ENCODE measurements at regions not wholly inside any gene's neighbourhood (a gene's known extent, or its start where the extent isn't known, plus 50 kb on each side); places are given as distances from the start of the nearest gene placed in this dataset.

GRCh38 chr1:201612645-201613044 is 73.7 kb downstream of the NAV1 start:
- H3K9me3 ChIP-seq (replicated peaks; ENCODE audit: control insufficient read depth, insufficient read depth, low read length) = no peaks in the 10 kb centered on the region
- BruUV-seq (replicated peaks) = no TSS peak
- intact Hi-C loops (cut with micrococcal nuclease; ENCODE audit: unreplicated experiment) (no loop called here), in situ Hi-C loops (cut with MboI) (no loop called here)
- H3K4me3 ChIP-seq = no peak overlapping the region
- H3K36me3 ChIP-seq (ENCODE audit: control insufficient read depth in 2 of 2, insufficient read depth in 2 of 2, low read length in 1 of 2) = no peaks in the 10 kb centered on the region
- DNase-seq (ENCODE audit: low read depth, low spot score) = no peak
- no peak for ATAC-seq
- H3K27ac ChIP-seq (ENCODE audit: control insufficient read depth, insufficient read depth) = no peak overlapping the region
- H3K4me1 ChIP-seq (ENCODE audit: control insufficient read depth, insufficient read depth, low read length) = no peaks in the 10 kb centered on the region
- RAD21 ChIA-PET (ENCODE audit: unreplicated experiment) = no interaction called here
- H3K27me3 ChIP-seq (replicated peaks in 1 of 2; ENCODE audit: control insufficient read depth in 2 of 2, insufficient read depth in 2 of 2, low read length in 1 of 2) = no peaks in the 10 kb centered on the region; a peak in 1 of 4 replicates
- FAIRE-seq = no peak
- H3K79me2 ChIP-seq (ENCODE audit: control insufficient read depth, insufficient read depth, low read length) = no peaks in the 10 kb centered on the region
- no peak overlapping the region for H2AFZ ChIP-seq (ENCODE audit: control insufficient read depth, low read depth, low read length)
- H3K9ac ChIP-seq (ENCODE audit: control insufficient read depth, insufficient read depth, low read length) = no peak overlapping the region
- SMC1A ChIA-PET (ENCODE audit: uncharacterized antibody, unreplicated experiment) = no interaction called here
- POLR2A ChIA-PET = no interaction called here
- CTCF ChIA-PET = no interaction called here
- WGBS (ENCODE audit: insufficient coverage, insufficient replicate concordance, low lambda C conversion rate, missing lambda C conversion rate) = 22% methylated on average over 4 of the region's 4 CpGs
- TF ChIP-seq BCL3 (IDR thresholded peaks at IDR 0.05; ENCODE audit: borderline replicate concordance, insufficient read depth, low read depth, low read length, poor library complexity, severe bottlenecking) (peak; percentile 54), NR2C2 (IDR thresholded peaks at IDR 0.05; ENCODE audit: borderline replicate concordance, control insufficient read depth, insufficient read length, low read depth) (no peak)
- H4K20me1 ChIP-seq (ENCODE audit: control insufficient read depth, insufficient read depth) = no peaks in the 10 kb centered on the region
- H3K4me2 ChIP-seq (ENCODE audit: control insufficient read depth, insufficient read depth) = no peak overlapping the region

DNA sequence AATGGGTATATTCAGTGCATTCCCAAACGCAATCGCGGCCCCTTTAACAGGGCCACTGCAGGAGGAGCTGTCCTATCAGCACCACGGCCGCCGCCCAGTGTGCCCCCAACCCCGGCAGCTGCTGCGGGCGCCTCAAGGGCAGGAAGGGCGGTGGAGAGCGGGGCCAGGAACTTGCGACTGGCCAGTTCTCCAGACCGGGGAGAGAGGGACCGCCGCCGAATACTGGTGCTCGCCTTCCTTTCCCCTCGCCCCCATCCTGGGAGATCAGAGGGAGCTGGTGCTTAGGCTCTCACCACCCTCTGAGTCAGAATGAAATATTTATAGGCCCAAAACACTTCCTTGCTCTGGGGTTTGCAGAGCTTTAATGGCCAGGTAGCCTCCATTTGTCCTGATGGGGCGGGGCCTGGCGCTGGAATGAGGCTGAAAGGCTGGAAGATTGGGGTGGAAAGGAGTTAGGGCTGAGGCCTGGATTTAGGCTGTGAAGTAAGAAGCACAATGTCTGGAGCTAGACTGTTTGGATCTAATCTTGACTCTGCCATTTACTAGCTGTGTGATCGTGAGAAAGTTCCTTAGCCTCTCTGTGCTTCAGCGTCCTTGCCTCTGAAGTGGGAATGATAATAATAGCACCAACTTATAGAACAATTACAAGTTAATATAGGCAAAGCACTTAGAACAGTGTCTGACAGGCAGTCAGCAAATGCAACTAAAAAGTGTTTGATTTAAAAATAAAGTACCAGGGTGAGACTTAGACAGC is 75.5 kb downstream of the NAV1 start:
- no peaks in the 10 kb centered on the region for H3K9me3 ChIP-seq (replicated peaks; ENCODE audit: control insufficient read depth, insufficient read depth, low read length)
- TF ChIP-seq, protein P1, sequence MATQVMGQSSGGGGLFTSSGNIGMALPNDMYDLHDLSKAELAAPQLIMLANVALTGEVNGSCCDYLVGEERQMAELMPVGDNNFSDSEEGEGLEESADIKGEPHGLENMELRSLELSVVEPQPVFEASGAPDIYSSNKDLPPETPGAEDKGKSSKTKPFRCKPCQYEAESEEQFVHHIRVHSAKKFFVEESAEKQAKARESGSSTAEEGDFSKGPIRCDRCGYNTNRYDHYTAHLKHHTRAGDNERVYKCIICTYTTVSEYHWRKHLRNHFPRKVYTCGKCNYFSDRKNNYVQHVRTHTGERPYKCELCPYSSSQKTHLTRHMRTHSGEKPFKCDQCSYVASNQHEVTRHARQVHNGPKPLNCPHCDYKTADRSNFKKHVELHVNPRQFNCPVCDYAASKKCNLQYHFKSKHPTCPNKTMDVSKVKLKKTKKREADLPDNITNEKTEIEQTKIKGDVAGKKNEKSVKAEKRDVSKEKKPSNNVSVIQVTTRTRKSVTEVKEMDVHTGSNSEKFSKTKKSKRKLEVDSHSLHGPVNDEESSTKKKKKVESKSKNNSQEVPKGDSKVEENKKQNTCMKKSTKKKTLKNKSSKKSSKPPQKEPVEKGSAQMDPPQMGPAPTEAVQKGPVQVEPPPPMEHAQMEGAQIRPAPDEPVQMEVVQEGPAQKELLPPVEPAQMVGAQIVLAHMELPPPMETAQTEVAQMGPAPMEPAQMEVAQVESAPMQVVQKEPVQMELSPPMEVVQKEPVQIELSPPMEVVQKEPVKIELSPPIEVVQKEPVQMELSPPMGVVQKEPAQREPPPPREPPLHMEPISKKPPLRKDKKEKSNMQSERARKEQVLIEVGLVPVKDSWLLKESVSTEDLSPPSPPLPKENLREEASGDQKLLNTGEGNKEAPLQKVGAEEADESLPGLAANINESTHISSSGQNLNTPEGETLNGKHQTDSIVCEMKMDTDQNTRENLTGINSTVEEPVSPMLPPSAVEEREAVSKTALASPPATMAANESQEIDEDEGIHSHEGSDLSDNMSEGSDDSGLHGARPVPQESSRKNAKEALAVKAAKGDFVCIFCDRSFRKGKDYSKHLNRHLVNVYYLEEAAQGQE (IDR thresholded peaks at IDR 0.05; ENCODE audit: low read depth, low read length) = peak; percentile 71; the same call in 1 of the 2 replicates
- no peak for TF ChIP-seq SMARCA5 (IDR thresholded peaks at IDR 0.05)
- TF ChIP-seq SRF (IDR thresholded peaks at IDR 0.05; ENCODE audit: low read depth in 2 of 2, low read length in 2 of 2) = no peak
- ChIA-PET RAD21 (ENCODE audit: unreplicated experiment) (interaction anchor here (1.0 kb wide), 1 partner anchor 55 kb away, joined by 3 read pairs; no protein-coding TSS in a partner anchor), POLR2A (no interaction called here), SMC1A (ENCODE audit: uncharacterized antibody, unreplicated experiment) (no interaction called here), CTCF (no interaction called here)
- in situ Hi-C loops (cut with MboI) = no loop called here
- no peak overlapping the region for H3K9ac ChIP-seq (ENCODE audit: control insufficient read depth, insufficient read depth, low read length)
- H3K36me3 ChIP-seq (ENCODE audit: control insufficient read depth in 2 of 2, insufficient read depth in 2 of 2, low read length in 1 of 2) = no peaks in the 10 kb centered on the region
- DNase-seq (ENCODE audit: low read depth, low spot score) (no peak), FAIRE-seq (no peak), ATAC-seq (0 out of 3 replicates have a peak, but pooled peaks have one; percentile 30)
- no peaks in the 10 kb centered on the region; a peak in 1 of 4 replicates for H3K27me3 ChIP-seq (replicated peaks in 1 of 2; ENCODE audit: control insufficient read depth in 2 of 2, insufficient read depth in 2 of 2, low read length in 1 of 2)
- BruUV-seq (replicated peaks) = no TSS peak
- 40% methylated on average over 16 of the region's 22 CpGs for WGBS (ENCODE audit: insufficient coverage, insufficient replicate concordance, low lambda C conversion rate, missing lambda C conversion rate)
- H4K20me1 ChIP-seq (ENCODE audit: control insufficient read depth, insufficient read depth) = no peaks in the 10 kb centered on the region
- no peak overlapping the region for H3K4me2 ChIP-seq (ENCODE audit: control insufficient read depth, insufficient read depth)
- no peak overlapping the region for H3K4me3 ChIP-seq
- intact Hi-C loops (cut with micrococcal nuclease; ENCODE audit: unreplicated experiment) = no loop called here
- H3K4me1 ChIP-seq (ENCODE audit: control insufficient read depth, insufficient read depth, low read length) = no peaks in the 10 kb centered on the region
- no peak overlapping the region for H3K27ac ChIP-seq (ENCODE audit: control insufficient read depth, insufficient read depth)
- H3K79me2 ChIP-seq (ENCODE audit: control insufficient read depth, insufficient read depth, low read length) = no peaks in the 10 kb centered on the region
- no peak overlapping the region for H2AFZ ChIP-seq (ENCODE audit: control insufficient read depth, low read depth, low read length)

Data from GM12878 (cell line).